GM18858 (cell line): ENCODE measurements at regions not wholly inside any gene's neighbourhood (a gene's known extent, or its start where the extent isn't known, plus 50 kb on each side); places are given as distances from the start of the nearest gene placed in this dataset.

ENCODE experiments used
- ATAC-seq: cut with Tn5 transposase; IDR thresholded peaks from one replicate; pipeline ENCODE4 v1.9.1; 2021; ENCODE audit not compliant: unreplicated experiment

DNA sequence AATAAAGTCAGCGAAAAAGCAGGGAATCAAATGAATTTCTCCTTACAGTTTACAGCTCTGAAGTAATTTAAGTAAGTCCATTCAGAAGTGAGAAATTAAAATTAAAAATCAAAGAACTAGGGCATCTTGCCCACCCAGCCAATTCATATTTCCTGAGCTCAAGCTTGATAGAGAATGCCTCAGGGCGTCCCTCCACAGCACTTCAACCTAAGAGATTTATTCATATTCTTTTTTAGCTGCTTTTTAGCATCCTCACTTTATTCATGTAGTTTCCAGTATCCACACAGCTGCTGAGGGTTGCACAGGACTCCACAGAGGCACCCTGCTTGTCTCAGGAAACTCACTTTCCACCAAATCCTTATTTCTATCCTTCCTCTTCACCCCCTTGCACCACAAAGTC is 900.3 kb downstream of the BCL11A start:
- no peak for ATAC-seq

DNA sequence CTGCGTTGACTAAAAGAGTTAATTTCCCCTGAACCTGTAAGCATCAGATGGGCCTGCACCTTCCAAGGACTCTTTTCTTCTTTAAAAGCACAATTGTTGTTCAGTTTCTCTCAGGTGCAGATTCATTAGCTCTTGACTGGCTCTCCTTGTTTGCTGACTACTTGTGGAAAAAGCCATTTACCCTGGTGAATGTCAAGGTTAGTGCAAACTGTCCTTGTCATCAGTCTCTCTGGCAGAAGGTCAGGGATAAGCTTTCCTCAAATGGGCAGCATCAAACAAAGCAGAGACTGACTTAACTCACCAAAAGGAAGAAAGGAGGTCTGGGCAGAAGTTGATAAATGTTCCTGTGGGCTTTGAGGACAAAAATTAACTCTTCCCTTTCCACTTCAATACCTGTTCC is 922.7 kb downstream of the BCL11A start:
- ATAC-seq = no peak

- ATAC-seq = no peak
Observed at GRCh38 chr2:59627599-59627998, 925.9 kb downstream of the BCL11A start.

GRCh38 chr2:59622599-59623308 is 930.7 kb downstream of the BCL11A start:
- ATAC-seq = no peak

DNA sequence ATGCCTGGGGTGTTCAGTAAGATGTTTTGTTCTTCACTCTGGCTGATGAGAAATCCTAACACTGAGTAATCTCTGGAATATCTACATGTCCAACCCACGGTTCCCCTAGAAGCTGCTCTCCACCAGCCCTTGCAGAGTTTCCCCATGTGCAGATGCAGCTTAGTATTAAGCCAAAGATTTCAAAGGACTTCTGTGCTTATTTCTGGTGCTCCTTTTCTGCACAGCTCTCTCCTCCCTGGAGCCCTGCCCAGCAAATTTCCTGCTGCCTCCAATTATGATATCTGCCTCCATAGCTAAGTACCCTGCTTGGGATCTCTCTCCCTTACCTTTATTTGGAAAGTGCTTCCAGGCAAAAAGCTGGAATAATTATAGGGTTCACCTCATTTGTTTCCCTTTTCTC is 949.3 kb downstream of the BCL11A start:
- ATAC-seq = no peak

- ATAC-seq = no peak
Observed at GRCh38 chr2:59594671-59595222, 958.7 kb downstream of the BCL11A start.

DNA sequence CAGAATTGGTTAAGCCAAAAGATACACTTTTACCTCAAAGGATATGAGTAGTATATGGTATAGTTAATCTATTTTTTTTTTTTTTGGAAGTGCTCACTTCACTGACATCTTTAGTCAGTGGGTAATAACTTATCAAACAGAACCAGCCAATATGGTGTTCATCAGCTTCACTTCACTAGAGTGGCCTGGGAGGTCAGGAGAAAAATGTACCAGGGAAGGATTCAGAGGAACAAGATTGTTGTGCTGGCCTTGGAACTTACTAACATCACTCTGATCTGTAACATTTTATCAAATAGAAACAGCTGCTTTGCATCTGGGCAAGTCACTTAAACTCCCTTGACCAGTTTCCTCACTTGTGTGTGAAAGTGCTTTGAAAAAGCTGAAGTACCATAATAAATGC is 962.7 kb downstream of the BCL11A start:
- ATAC-seq = no peak

- no peak for ATAC-seq
Observed at GRCh38 chr2:59589881-59590280, 963.6 kb downstream of the BCL11A start.

- no peak for ATAC-seq
Observed at GRCh38 chr2:59588286-59588685, 965.2 kb downstream of the BCL11A start.

GRCh38 chr2:59586176-59586575 is 967.3 kb downstream of the BCL11A start:
- ATAC-seq = no peak

DNA sequence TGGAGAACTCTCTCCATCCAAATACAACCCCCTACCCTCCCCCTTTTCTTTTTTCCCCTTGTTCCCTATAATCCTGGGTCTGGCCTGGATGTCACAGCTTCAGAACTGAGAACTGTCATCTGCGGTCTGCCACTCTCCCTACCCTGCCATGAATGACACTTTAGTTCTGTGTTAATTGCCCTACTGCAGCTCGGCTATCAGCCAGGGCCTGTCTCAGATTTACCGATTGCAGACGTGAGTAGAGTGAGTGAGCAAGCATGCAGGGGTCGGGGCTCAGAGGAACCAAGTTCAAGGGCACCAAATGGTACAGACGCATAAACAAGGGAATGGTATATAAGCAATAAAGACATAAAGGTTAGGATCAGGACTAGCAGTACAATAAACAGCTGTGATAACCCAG is 967.8 kb downstream of the BCL11A start:
- no peak for ATAC-seq

- ATAC-seq = no peak
Observed at GRCh38 chr2:59584958-59585357, 968.5 kb downstream of the BCL11A start.

- ATAC-seq = no peak
Observed at GRCh38 chr2:59583173-59583765, 970.2 kb downstream of the BCL11A start.

GRCh38 chr2:59578349-59578748 is 975.1 kb downstream of the BCL11A start:
- ATAC-seq = no peak

GRCh38 chr2:59575191-59575590 is 978.3 kb downstream of the BCL11A start:
- no peak for ATAC-seq

DNA sequence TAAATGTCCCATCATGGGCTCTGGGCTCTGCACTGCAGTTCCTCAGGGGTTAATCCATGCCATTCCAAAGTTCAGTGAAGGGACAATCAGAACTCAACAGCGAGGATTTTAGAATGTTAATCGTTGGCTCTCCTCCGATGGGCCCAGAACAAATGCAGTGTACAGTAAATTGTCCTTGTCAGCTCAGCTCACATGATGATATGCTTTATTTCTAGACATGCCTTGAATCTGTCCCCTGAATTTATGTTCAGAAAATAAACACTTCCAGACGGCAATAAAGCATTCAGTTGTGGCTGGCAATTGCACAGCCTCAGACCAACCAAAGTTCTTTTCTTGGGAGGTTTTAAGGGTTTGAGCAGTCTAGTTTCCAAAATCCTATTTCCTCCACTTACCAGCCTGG is 981.2 kb downstream of the BCL11A start:
- no peak for ATAC-seq

GRCh38 chr2:59570818-59571217 is 982.6 kb downstream of the BCL11A start:
- no peak for ATAC-seq

DNA sequence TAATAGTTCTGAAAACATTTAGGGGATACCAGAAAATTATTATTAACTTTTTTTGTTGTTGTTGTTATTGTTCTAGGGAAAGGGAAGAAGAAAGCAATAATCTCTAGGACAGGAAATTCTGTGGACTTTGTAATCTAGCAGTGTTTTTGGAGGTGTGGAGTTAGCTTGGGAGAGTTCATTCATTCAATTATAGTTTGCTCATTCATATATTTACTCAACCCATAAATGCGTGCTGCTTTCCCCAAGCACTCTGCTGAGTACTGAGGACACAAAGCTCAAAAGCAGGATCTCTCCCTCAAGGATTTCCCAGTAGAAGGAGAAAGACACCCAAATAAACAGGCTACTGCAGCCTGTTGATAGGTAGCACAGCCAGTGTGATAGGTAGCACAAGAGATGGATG is 984.3 kb downstream of the BCL11A start:
- ATAC-seq = no peak

DNA sequence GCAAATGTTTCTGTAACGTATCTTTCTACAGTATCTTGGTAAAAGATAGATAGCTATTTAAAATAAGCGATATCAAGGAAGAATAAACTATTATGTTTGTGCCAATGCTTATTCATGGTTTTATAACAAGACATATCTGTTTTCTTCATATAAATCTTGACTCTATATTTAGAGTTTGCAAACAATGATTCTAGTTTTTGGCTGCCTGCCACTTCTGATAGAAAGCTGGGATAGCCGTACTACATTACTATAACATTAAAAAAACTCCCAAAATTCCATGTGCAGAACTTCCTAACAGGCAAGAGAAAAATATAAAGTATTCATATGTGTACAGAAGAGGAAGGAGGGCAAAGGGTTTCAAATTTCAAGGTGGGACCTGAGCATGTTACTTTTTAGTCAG is 985.0 kb downstream of the BCL11A start:
- ATAC-seq = no peak

- ATAC-seq = no peak
Observed at GRCh38 chr2:59567151-59567550, 986.3 kb downstream of the BCL11A start.

- ATAC-seq = no peak
Observed at GRCh38 chr2:59566739-59567138, 986.7 kb downstream of the BCL11A start.

DNA sequence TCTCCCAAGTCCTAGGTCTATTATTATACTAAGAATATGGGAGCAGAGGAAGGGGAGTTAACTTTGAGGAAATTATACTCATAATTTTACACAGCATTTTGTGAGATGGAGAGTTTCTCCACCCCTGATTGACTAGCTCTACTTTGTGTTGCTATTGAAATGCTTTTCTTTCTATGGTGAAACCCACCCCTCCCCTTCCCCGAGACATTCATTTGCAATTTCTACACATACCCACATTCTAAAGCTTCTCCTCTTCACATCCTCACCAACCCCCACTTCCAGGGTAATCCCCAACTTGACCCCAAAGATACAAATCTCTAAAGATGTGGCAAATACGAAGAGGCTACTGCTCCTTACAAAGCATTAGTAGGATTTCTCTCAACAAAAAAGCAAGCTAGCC is 992.2 kb downstream of the BCL11A start:
- ATAC-seq = no peak

GRCh38 chr2:59560769-59561168 is 992.7 kb downstream of the BCL11A start:
- no peak for ATAC-seq
